ENCODE measurements at regions not wholly inside any gene's neighbourhood (a gene's known extent, or its start where the extent isn't known, plus 50 kb on each side); places are given as distances from the start of the nearest gene placed in this dataset.

- no peaks in the 10 kb centered on the region for H4K20me1 ChIP-seq (ENCODE audit: insufficient read depth, low read length, poor library complexity, severe bottlenecking)
- H3K4me3 ChIP-seq (ENCODE audit: low read length, poor library complexity, severe bottlenecking), result no peak overlapping the region
- H3K9me3 ChIP-seq (ENCODE audit: insufficient read depth, low read depth, low read length), result no peaks in the 10 kb centered on the region
- H3K9me2 ChIP-seq (replicated peaks; ENCODE audit: low read depth, low read length), result no peaks in the 10 kb centered on the region
- H3K9ac ChIP-seq (ENCODE audit: low read depth, low read length, poor library complexity, severe bottlenecking), result no peak overlapping the region
- H3K27me3 ChIP-seq (ENCODE audit: insufficient read depth, low read length, poor library complexity, severe bottlenecking), result no peaks in the 10 kb centered on the region
- TF ChIP-seq EZH2phosphoT487 (IDR thresholded peaks at IDR 0.05; ENCODE audit: borderline replicate concordance) (no peak), CTCF (conservative IDR thresholded peaks at IDR 0.05; ENCODE audit: low read length) (no peak)
- no peak overlapping the region for H2AFZ ChIP-seq (ENCODE audit: low read length)
- H3K4me2 ChIP-seq (ENCODE audit: low read depth, low read length, poor library complexity, severe bottlenecking), result no peak overlapping the region
- peaks cover 42% of the 10 kb centered on the region for H3K4me1 ChIP-seq (ENCODE audit: insufficient read depth, low read length, poor library complexity, severe bottlenecking)
- no peaks in the 10 kb centered on the region for H3K36me3 ChIP-seq (ENCODE audit: insufficient read depth, low read length)
- no peaks in the 10 kb centered on the region for H3K79me2 ChIP-seq (ENCODE audit: insufficient read depth, low read length)
- H3F3A ChIP-seq (ENCODE audit: low read depth), result no peaks in the 10 kb centered on the region
Observed at GRCh38 chr9:95731876-95732275, 143.6 kb upstream of the ERCC6L2 start.

- peaks cover 8% of the 10 kb centered on the region for H3F3A ChIP-seq (ENCODE audit: low read depth)
- no peak overlapping the region for H3K9ac ChIP-seq (ENCODE audit: low read depth, low read length, poor library complexity, severe bottlenecking)
- H3K27me3 ChIP-seq (ENCODE audit: insufficient read depth, low read length, poor library complexity, severe bottlenecking), result no peaks in the 10 kb centered on the region
- H3K4me3 ChIP-seq (ENCODE audit: low read length, poor library complexity, severe bottlenecking), result no peak overlapping the region
- no peak overlapping the region for H3K4me2 ChIP-seq (ENCODE audit: low read depth, low read length, poor library complexity, severe bottlenecking)
- no peaks in the 10 kb centered on the region for H3K36me3 ChIP-seq (ENCODE audit: insufficient read depth, low read length)
- TF ChIP-seq EZH2phosphoT487 (IDR thresholded peaks at IDR 0.05; ENCODE audit: borderline replicate concordance) (no peak), CTCF (conservative IDR thresholded peaks at IDR 0.05; ENCODE audit: low read length) (no peak)
- H4K20me1 ChIP-seq (ENCODE audit: insufficient read depth, low read length, poor library complexity, severe bottlenecking), result no peaks in the 10 kb centered on the region
- peaks cover 47% of the 10 kb centered on the region for H3K4me1 ChIP-seq (ENCODE audit: insufficient read depth, low read length, poor library complexity, severe bottlenecking)
- H3K79me2 ChIP-seq (ENCODE audit: insufficient read depth, low read length), result no peaks in the 10 kb centered on the region
- H3K9me2 ChIP-seq (replicated peaks; ENCODE audit: low read depth, low read length), result no peaks in the 10 kb centered on the region
- no peaks in the 10 kb centered on the region for H3K9me3 ChIP-seq (ENCODE audit: insufficient read depth, low read depth, low read length)
- no peak overlapping the region for H2AFZ ChIP-seq (ENCODE audit: low read length)
Observed at GRCh38 chr9:95729669-95730368, 145.7 kb upstream of the ERCC6L2 start.

GRCh38 chr9:95729046-95729445 is 146.4 kb upstream of the ERCC6L2 start:
- H3F3A ChIP-seq (ENCODE audit: low read depth), result peaks cover 13% of the 10 kb centered on the region
- no peaks in the 10 kb centered on the region for H3K36me3 ChIP-seq (ENCODE audit: insufficient read depth, low read length)
- no peaks in the 10 kb centered on the region for H3K27me3 ChIP-seq (ENCODE audit: insufficient read depth, low read length, poor library complexity, severe bottlenecking)
- no peaks in the 10 kb centered on the region for H4K20me1 ChIP-seq (ENCODE audit: insufficient read depth, low read length, poor library complexity, severe bottlenecking)
- no peak for TF ChIP-seq EZH2phosphoT487 (IDR thresholded peaks at IDR 0.05; ENCODE audit: borderline replicate concordance)
- H3K79me2 ChIP-seq (ENCODE audit: insufficient read depth, low read length), result no peaks in the 10 kb centered on the region
- no peak overlapping the region for H3K4me3 ChIP-seq (ENCODE audit: low read length, poor library complexity, severe bottlenecking)
- peaks cover 44% of the 10 kb centered on the region for H3K4me1 ChIP-seq (ENCODE audit: insufficient read depth, low read length, poor library complexity, severe bottlenecking)
- no peak overlapping the region for H2AFZ ChIP-seq (ENCODE audit: low read length)
- no peaks in the 10 kb centered on the region for H3K9me2 ChIP-seq (replicated peaks; ENCODE audit: low read depth, low read length)
- H3K9me3 ChIP-seq (ENCODE audit: insufficient read depth, low read depth, low read length), result no peaks in the 10 kb centered on the region
- no peak overlapping the region for H3K4me2 ChIP-seq (ENCODE audit: low read depth, low read length, poor library complexity, severe bottlenecking)
- H3K9ac ChIP-seq (ENCODE audit: low read depth, low read length, poor library complexity, severe bottlenecking), result no peak overlapping the region
